Lung (tissue), 11 donors: ENCODE measurements at regions not wholly inside any gene's neighbourhood (a gene's known extent, or its start where the extent isn't known, plus 50 kb on each side); places are given as distances from the start of the nearest gene placed in this dataset.
A peak's percentile ranks its signal among the peaks of the same experiment; 100 is the strongest.
"Not testable (repeated sequence)": the region's sequence is repeated elsewhere in the genome, so short reads cannot be mapped to it uniquely, and the experiment has no call there.

Experiments used
- ATAC-seq: fragments of 200-7000 bp; cut with Tn5 transposase; one replicate; pipeline ENCODE4 v1.9.1; 2020; ENCODE audit warnings: moderate number of reproducible peaks; ENCODE audit not compliant: insufficient read depth, low FRiP score
- DNase-seq, 3 donors: peaks; one replicate each; pipeline ENCODE4 v3.0.0-alpha.2; 2013 to 2017
- H3K27ac ChIP-seq, 2 donors: one replicate each; pipeline ENCODE4 v1.5.1; 2013; ENCODE audit warnings: mild to moderate bottlenecking in 2 of 2, moderate library complexity in 2 of 2, control low read depth in 1 of 2, inconsistent platforms in 1 of 2, low read depth in 1 of 2, low read length in 1 of 2
- H3K27me3 ChIP-seq, 3 donors: one replicate each; pipeline ENCODE4 v1.5.1; 2013; ENCODE audit warnings: low read length in 2 of 3; ENCODE audit not compliant: control insufficient read depth in 3 of 3, insufficient read depth in 3 of 3
- H3K36me3 ChIP-seq, 4 donors: one replicate each; pipeline ENCODE4 v1.5.1; 2013; ENCODE audit warnings: low read length in 4 of 4, mild to moderate bottlenecking in 1 of 4, moderate library complexity in 1 of 4; ENCODE audit not compliant: control insufficient read depth in 4 of 4, insufficient read depth in 4 of 4
- H3K4me1 ChIP-seq, 5 donors: one replicate each; pipeline ENCODE4 v1.5.1; 2013; ENCODE audit warnings: low read length in 5 of 5, mild to moderate bottlenecking in 2 of 5, moderate library complexity in 1 of 5; ENCODE audit not compliant: control insufficient read depth in 5 of 5, insufficient read depth in 5 of 5
- H3K4me3 ChIP-seq: one replicate; pipeline ENCODE4 v1.5.1; 2013; ENCODE audit warnings: mild to moderate bottlenecking, control low read depth, moderate library complexity
- H3K9ac ChIP-seq, 2 donors: one replicate each; pipeline ENCODE4 v1.5.1; 2013; ENCODE audit warnings: low read length in 2 of 2, control low read depth in 1 of 2; ENCODE audit not compliant: insufficient read depth in 1 of 2
- H3K9me3 ChIP-seq, 4 donors: one replicate each; pipeline ENCODE4 v1.5.1; 2013; ENCODE audit warnings: low read length in 3 of 4, mild to moderate bottlenecking in 1 of 4, moderate library complexity in 1 of 4; ENCODE audit not compliant: control insufficient read depth in 4 of 4, insufficient read depth in 3 of 4
- WGBS, 2 donors: extraction: QIAGEN DNeasy Blood & Tissue Kit; methylation state at CpG; one replicate each; pipeline ENCODE4 v1.1.7; 2013; 5-methylcytosine and 5-hydroxymethylcytosine counted together
- TF ChIP-seq, protein P1 (sequence below): IDR thresholded peaks from 2 replicates; pipeline ENCODE4 v1.5.1; 2012; ENCODE audit warnings: mild to moderate bottlenecking; ENCODE audit errors: control extremely low read depth, extremely low read depth
- donor health status: control.
- donor health status: control.
- donor health status: Bipolar disorder and iron deficiency.
- donor health status: healthy.
- donor health status: DM: yes; HTN: yes; CAD: no.

DNA sequence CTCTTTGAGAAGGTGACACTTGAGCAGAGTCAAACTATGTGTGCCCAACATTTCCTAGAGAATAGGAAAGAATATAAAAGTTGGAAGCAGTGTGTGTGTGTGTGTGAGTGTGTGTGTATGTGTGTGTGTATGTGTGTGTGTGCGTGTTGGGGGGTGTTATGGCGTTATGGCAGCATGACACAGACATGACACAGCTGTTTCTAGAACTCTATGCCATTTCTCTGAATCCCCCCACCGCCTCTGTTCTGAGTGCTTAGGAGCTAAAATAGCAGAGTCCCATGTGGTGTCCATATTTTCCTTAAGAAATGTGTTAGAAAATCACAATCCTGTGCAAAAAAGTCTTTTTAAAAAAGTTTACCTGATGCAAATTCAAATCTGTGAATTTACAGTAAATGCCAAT is 556.1 kb downstream of the RWDD3 start:
- Histone ChIP-seq H3K4me1 (peaks cover 0 to 3% (median 0%) of the 10 kb centered on the region in 5 donors), H3K27me3 (no peaks in the 10 kb centered on the region), H3K9me3 (no peaks in the 10 kb centered on the region), H3K36me3 (no peaks in the 10 kb centered on the region), H3K9ac (no peak overlapping the region), H3K27ac (no peak overlapping the region), H3K4me3 (no peak overlapping the region)
- WGBS, 2 donors = 76 to 84% methylated on average over 3 of the region's 3 CpGs
- TF ChIP-seq, protein P1, sequence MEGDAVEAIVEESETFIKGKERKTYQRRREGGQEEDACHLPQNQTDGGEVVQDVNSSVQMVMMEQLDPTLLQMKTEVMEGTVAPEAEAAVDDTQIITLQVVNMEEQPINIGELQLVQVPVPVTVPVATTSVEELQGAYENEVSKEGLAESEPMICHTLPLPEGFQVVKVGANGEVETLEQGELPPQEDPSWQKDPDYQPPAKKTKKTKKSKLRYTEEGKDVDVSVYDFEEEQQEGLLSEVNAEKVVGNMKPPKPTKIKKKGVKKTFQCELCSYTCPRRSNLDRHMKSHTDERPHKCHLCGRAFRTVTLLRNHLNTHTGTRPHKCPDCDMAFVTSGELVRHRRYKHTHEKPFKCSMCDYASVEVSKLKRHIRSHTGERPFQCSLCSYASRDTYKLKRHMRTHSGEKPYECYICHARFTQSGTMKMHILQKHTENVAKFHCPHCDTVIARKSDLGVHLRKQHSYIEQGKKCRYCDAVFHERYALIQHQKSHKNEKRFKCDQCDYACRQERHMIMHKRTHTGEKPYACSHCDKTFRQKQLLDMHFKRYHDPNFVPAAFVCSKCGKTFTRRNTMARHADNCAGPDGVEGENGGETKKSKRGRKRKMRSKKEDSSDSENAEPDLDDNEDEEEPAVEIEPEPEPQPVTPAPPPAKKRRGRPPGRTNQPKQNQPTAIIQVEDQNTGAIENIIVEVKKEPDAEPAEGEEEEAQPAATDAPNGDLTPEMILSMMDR = no peak
- peak; percentile 70 to 92 (median 87) for DNase-seq
- ATAC-seq = no peak

DNA sequence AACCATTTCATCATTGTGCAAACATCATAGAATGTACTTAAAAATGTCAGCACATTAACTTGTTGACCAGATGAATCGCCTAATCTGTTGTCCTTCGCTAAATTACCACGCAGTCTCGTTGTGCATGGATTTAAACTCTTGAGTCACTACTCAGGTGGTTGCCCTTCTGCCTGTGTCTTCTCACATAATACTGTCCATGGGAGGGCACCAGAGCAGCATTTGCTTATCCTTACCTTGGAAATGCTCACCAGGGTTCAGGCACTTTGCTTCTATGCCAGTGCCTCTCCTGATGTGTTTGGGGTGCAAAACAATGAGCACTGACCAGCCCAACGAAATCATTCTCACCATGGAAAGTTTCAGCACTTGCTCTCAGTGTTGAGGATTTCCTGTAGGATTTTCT is 559.9 kb downstream of the RWDD3 start:
- H3K27ac ChIP-seq = no peak overlapping the region
- no peak for ATAC-seq
- H3K9me3 ChIP-seq = peaks cover 0 to 8% (median 0%) of the 10 kb centered on the region in 4 donors
- no peak overlapping the region for H3K4me3 ChIP-seq
- no peak overlapping the region for H3K9ac ChIP-seq
- H3K4me1 ChIP-seq = peaks cover 0 to 3% (median 0%) of the 10 kb centered on the region in 5 donors
- TF ChIP-seq, protein P1 = no peak
- WGBS, 2 donors = 64 to 84% methylated on average over 5 of the region's 5 CpGs
- no peak for DNase-seq
- no peaks in the 10 kb centered on the region for H3K36me3 ChIP-seq
- no peaks in the 10 kb centered on the region for H3K27me3 ChIP-seq

DNA sequence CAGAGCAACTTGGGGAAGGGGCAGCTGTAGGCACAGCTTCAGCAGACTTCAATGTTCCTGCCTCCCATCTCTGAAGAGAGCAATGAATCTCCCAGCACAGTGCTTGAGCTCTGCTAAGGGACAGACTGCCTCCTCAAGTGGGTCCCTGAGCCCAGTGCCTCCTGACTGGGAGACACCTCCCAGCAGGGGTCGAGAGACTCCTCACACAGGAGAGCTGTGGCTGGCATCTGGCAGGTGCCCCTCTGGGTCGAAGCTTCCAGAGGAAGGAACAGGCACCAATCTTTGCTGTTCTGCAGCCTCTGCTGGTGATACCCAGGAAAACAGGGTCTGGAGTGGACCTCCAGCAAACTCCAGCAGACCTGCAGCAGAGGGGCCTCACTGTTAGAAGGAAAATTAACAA is 563.8 kb downstream of the RWDD3 start:
- H3K4me3 ChIP-seq, H3K27ac ChIP-seq, ATAC-seq, H3K9me3 ChIP-seq, H3K9ac ChIP-seq, H3K4me1 ChIP-seq, DNase-seq, H3K36me3 ChIP-seq, H3K27me3 ChIP-seq: not testable (repeated sequence)
- 84 to 85% methylated on average over 2 of the region's 2 CpGs for WGBS, 2 donors

DNA sequence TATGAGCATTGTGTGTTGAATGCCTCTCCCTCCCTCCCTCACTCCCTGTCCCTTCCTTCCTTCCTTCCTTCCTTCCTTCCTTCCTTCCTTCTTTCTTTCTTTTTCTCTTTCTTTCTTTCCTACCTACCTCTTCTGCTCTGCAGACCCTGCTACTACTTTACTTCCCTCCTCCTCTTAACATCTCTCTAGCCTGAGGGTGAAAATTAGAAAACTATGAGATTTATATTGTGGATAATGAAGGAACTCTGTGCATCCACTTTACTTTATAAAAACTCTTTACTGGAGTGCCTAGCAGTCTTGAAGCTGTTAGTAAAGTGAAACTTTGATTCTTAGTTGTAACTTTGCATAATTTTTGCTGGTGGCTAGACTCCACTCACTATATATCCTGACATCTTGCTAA is 572.2 kb downstream of the RWDD3 start:
- H3K27ac ChIP-seq = no peak overlapping the region
- H3K9me3 ChIP-seq = no peaks in the 10 kb centered on the region
- TF ChIP-seq, protein P1 = no peak
- no peak overlapping the region for H3K4me3 ChIP-seq
- no peaks in the 10 kb centered on the region for H3K4me1 ChIP-seq
- no peak for ATAC-seq
- no peaks in the 10 kb centered on the region for H3K27me3 ChIP-seq
- H3K9ac ChIP-seq = no peak overlapping the region
- DNase-seq = no peak
- H3K36me3 ChIP-seq = no peaks in the 10 kb centered on the region
